Liver (tissue), 8 donors: ENCODE measurements at regions not wholly inside any gene's neighbourhood (a gene's known extent, or its start where the extent isn't known, plus 50 kb on each side); places are given as distances from the start of the nearest gene placed in this dataset.

Experiments used
- DNase-seq: peaks from one replicate; pipeline ENCODE4 v3.0.0-alpha.2; 2017; ENCODE audit warnings: low spot score
- H3K27ac ChIP-seq, 2 donors: one replicate each; pipeline ENCODE4 v1.7.0; 2013; ENCODE audit warnings: inconsistent platforms in 2 of 2, low read length in 2 of 2, control low read depth in 1 of 2, low read depth in 1 of 2, mild to moderate bottlenecking in 1 of 2
- H3K27me3 ChIP-seq, 4 donors: one replicate each; pipeline versions ENCODE4 v1.6.1 to v1.7.0; 2013; ENCODE audit warnings: low read length in 3 of 4, inconsistent platforms in 1 of 4, mild to moderate bottlenecking in 1 of 4, moderate library complexity in 1 of 4; ENCODE audit not compliant: control insufficient read depth in 4 of 4, insufficient read depth in 4 of 4
- H3K36me3 ChIP-seq, 4 donors: one replicate each; pipeline versions ENCODE4 v1.6.1 to v1.7.0; 2013; ENCODE audit warnings: low read length in 3 of 4, mild to moderate bottlenecking in 3 of 4, low read depth in 1 of 4, moderate library complexity in 1 of 4; ENCODE audit not compliant: control insufficient read depth in 4 of 4, insufficient read depth in 3 of 4
- H3K4me1 ChIP-seq, 4 donors: one replicate each; pipeline versions ENCODE4 v1.6.1 to v1.7.0; 2013; ENCODE audit warnings: low read length in 3 of 4, mild to moderate bottlenecking in 3 of 4, moderate library complexity in 1 of 4; ENCODE audit not compliant: control insufficient read depth in 4 of 4, insufficient read depth in 4 of 4
- H3K4me3 ChIP-seq, 3 donors: one replicate each; pipeline versions ENCODE4 v1.6.1 to v1.7.0; 2013; ENCODE audit warnings: low read length in 3 of 3, control low read depth in 1 of 3, low read depth in 1 of 3, mild to moderate bottlenecking in 1 of 3
- H3K9ac ChIP-seq, 2 donors: one replicate each; pipeline ENCODE4 v1.7.0; 2013; ENCODE audit warnings: low read length in 2 of 2, mild to moderate bottlenecking in 2 of 2, moderate library complexity in 2 of 2, control low read depth in 1 of 2, low read depth in 1 of 2
- H3K9me3 ChIP-seq, 4 donors: one replicate each; pipeline versions ENCODE4 v1.6.1 to v1.7.0; 2013; ENCODE audit warnings: low read length in 3 of 4; ENCODE audit not compliant: control insufficient read depth in 4 of 4
- ATF3 ChIP-seq: IDR thresholded peaks from 2 replicates; pipeline ENCODE4 v1.6.1; 2016; ENCODE audit warnings: antibody characterized with exemption
- CTCF ChIP-seq: fragments of 150-350 bp; IDR thresholded peaks from 2 replicates; pipeline ENCODE4 v1.5.1; 2017; ENCODE audit warnings: improper control_type of control experiment, low read depth, low read length; ENCODE audit not compliant: missing input control
- FOXA1 ChIP-seq: IDR thresholded peaks from 2 replicates; pipeline ENCODE4 v1.6.1; 2016; ENCODE audit warnings: antibody characterized with exemption
- GABPA ChIP-seq, 2 donors: IDR thresholded peaks in 1 of 2; conservative IDR thresholded peaks in 1 of 2; 2 replicates each; pipeline ENCODE4 v1.6.1; 2016; ENCODE audit warnings: antibody characterized with exemption in 2 of 2, mild to moderate bottlenecking in 1 of 2, moderate library complexity in 1 of 2
- HNF4G ChIP-seq: IDR thresholded peaks from 2 replicates; pipeline ENCODE4 v1.6.1; 2016; ENCODE audit warnings: antibody characterized with exemption
- MAX ChIP-seq: IDR thresholded peaks from 2 replicates; pipeline ENCODE4 v1.6.1; 2016; ENCODE audit warnings: antibody characterized with exemption
- NR2F2 ChIP-seq: IDR thresholded peaks from 2 replicates; pipeline ENCODE4 v1.6.1; 2016; ENCODE audit warnings: antibody characterized with exemption
- RAD21 ChIP-seq, 2 donors: IDR thresholded peaks; 2 replicates each; pipeline ENCODE4 v1.6.1; 2016; ENCODE audit warnings: antibody characterized with exemption in 2 of 2, mild to moderate bottlenecking in 2 of 2
- REST ChIP-seq: IDR thresholded peaks from 2 replicates; pipeline ENCODE4 v1.6.1; 2016; ENCODE audit warnings: antibody characterized with exemption, mild to moderate bottlenecking
- SP1 ChIP-seq: IDR thresholded peaks from 2 replicates; pipeline ENCODE4 v1.6.1; 2018; ENCODE audit warnings: antibody characterized with exemption, mild to moderate bottlenecking
- TAF1 ChIP-seq: conservative IDR thresholded peaks from 2 replicates; pipeline ENCODE4 v1.6.1; 2016; ENCODE audit warnings: antibody characterized with exemption, mild to moderate bottlenecking
- ZBTB33 ChIP-seq: IDR thresholded peaks from 2 replicates; pipeline ENCODE4 v1.6.1; 2016; ENCODE audit warnings: antibody characterized with exemption
- WGBS: extraction: QIAGEN DNeasy Blood & Tissue Kit; methylation state at CpG from one replicate; pipeline ENCODE4 v1.1.7; 2013; 5-methylcytosine and 5-hydroxymethylcytosine counted together
- donor health status: healthy.
- donor health status: healthy.
- donor health status: healthy.
- donor health status: healthy.
- donor health status: healthy.

GRCh38 chr7:25926891-25927625, 224.9 kb upstream of the NFE2L3 start:
- no peaks in the 10 kb centered on the region for H3K27me3 ChIP-seq
- H3K9me3 ChIP-seq = no peaks in the 10 kb centered on the region
- no peak overlapping the region for H3K27ac ChIP-seq
- TF ChIP-seq ZBTB33 (no peak), CTCF (no peak), FOXA1 (no peak), SP1 (no peak), GABPA (IDR thresholded peaks at IDR 0.05 in 1 of 2, conservative IDR thresholded peaks at IDR 0.05 in 1 of 2) (no peak), NR2F2 (no peak), REST (no peak), RAD21 (IDR thresholded peaks at IDR 0.05) (no peak), HNF4G (no peak), ATF3 (no peak)
- H3K4me3 ChIP-seq = no peak overlapping the region
- WGBS = 76% methylated on average over 7 of the region's 7 CpGs
- H3K4me1 ChIP-seq = no peaks in the 10 kb centered on the region
- H3K36me3 ChIP-seq = no peaks in the 10 kb centered on the region
- DNase-seq = no peak
- no peak overlapping the region for H3K9ac ChIP-seq

GRCh38 chr7:25927626-25927978, 224.4 kb upstream of the NFE2L3 start:
- Histone ChIP-seq H3K4me1 (no peaks in the 10 kb centered on the region), H3K27me3 (no peaks in the 10 kb centered on the region), H3K27ac (no peak overlapping the region), H3K9ac (no peak overlapping the region), H3K36me3 (no peaks in the 10 kb centered on the region), H3K4me3 (no peak overlapping the region), H3K9me3 (no peaks in the 10 kb centered on the region)
- no peak for DNase-seq
- TF ChIP-seq TAF1 (no peak), RAD21 (IDR thresholded peaks at IDR 0.05) (no peak), NR2F2 (no peak), CTCF (no peak), MAX (no peak)
- 82% methylated on average over 4 of the region's 4 CpGs for WGBS
